Endodermal cell (in vitro differentiated cells): ENCODE measurements at regions not wholly inside any gene's neighbourhood (a gene's known extent, or its start where the extent isn't known, plus 50 kb on each side); places are given as distances from the start of the nearest gene placed in this dataset.
A peak's percentile ranks its signal among the peaks of the same experiment; 100 is the strongest.

ENCODE experiments used
- DNase-seq: peaks from one replicate; pipeline ENCODE4 v3.0.0-alpha.2; 2017
- H3K27ac ChIP-seq: 2 replicates; pipeline ENCODE4 v1.5.1; 2013; ENCODE audit warnings: mild to moderate bottlenecking, low read depth, low read length, moderate library complexity
- H3K27me3 ChIP-seq: 2 replicates; pipeline ENCODE4 v1.6.1; 2013; ENCODE audit warnings: mild to moderate bottlenecking, low read length, moderate library complexity; ENCODE audit not compliant: insufficient read depth, control insufficient read depth, poor library complexity, severe bottlenecking
- H3K36me3 ChIP-seq: 2 replicates; pipeline ENCODE4 v1.7.0; 2013; ENCODE audit warnings: mild to moderate bottlenecking, low read length, moderate library complexity; ENCODE audit not compliant: control insufficient read depth, insufficient read depth
- H3K4me1 ChIP-seq: one replicate; pipeline ENCODE4 v1.7.0; 2013; ENCODE audit warnings: low read length; ENCODE audit not compliant: control insufficient read depth, insufficient read depth
- H3K4me3 ChIP-seq: 2 replicates; pipeline ENCODE4 v1.5.1; 2013; ENCODE audit warnings: mild to moderate bottlenecking, low read length, moderate library complexity
- H3K9ac ChIP-seq: 2 replicates; pipeline ENCODE4 v1.6.1; 2013; ENCODE audit warnings: mild to moderate bottlenecking, low read length, moderate library complexity; ENCODE audit not compliant: poor library complexity, severe bottlenecking; ENCODE audit errors: extremely low read depth
- H3K9me3 ChIP-seq: 2 replicates; pipeline ENCODE4 v1.6.1; 2013; ENCODE audit warnings: mild to moderate bottlenecking, low read length, moderate library complexity; ENCODE audit not compliant: control insufficient read depth
- H3K27ac Mint-ChIP-seq: 2 replicates; pipeline ENCODE4 v1.8.0; 2020; ENCODE audit warnings: mixed read lengths
- H3K27me3 Mint-ChIP-seq: 2 replicates; pipeline ENCODE4 v1.8.0; 2021; ENCODE audit warnings: mild to moderate bottlenecking, mixed read lengths; ENCODE audit not compliant: insufficient read depth
- H3K36me3 Mint-ChIP-seq: 2 replicates; pipeline ENCODE4 v1.8.0; 2020; ENCODE audit warnings: low read depth, mixed read lengths
- H3K4me1 Mint-ChIP-seq: 2 replicates; pipeline ENCODE4 v1.8.0; 2020; ENCODE audit warnings: mixed read lengths
- H3K4me3 Mint-ChIP-seq: 2 replicates; pipeline ENCODE4 v1.8.0; 2020; ENCODE audit warnings: mild to moderate bottlenecking, moderate library complexity, mixed read lengths
- H3K9me3 Mint-ChIP-seq: 2 replicates; pipeline ENCODE4 v1.8.0; 2020; ENCODE audit warnings: mild to moderate bottlenecking, mixed read lengths
- WGBS, 2 experiments: methylation state at CpG; one replicate each; pipeline versions ENCODE4 v1.1.5 to v1.1.7; 2013; ENCODE audit warnings: missing lambda C conversion rate in 2 of 2, mixed read lengths in 1 of 2; ENCODE audit not compliant: insufficient coverage in 1 of 2, insufficient read length in 1 of 2; 5-methylcytosine and 5-hydroxymethylcytosine counted together
- TF ChIP-seq, protein P1 (sequence below): fragments of 200-600 bp; sonication (generic); conservative IDR thresholded peaks from 2 replicates; pipeline ENCODE4 v1.5.0; 2021; ENCODE audit warnings: antibody characterized with exemption, mild to moderate bottlenecking

DNA sequence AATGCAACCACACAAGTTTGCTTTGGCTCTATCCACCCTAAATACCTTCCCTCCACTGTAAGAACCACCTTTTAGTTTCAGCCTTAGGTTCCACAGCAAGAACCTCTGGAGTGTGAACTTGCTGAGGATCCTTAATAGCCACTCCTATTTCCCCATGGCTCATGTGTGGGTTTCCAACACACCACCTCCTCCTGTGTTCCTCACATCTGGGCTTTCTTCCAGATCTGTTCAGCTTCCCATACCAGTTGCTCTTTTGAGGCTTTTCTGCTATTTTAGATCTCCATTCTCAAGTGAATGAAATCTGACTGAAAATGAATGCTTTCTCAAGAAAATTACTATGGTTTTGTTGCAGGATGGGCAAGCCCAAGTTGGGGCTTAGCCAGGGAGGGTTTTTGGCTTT lies 104.8 kb upstream of the MIR17HG start:
- Histone ChIP-seq H3K4me1 (no peaks in the 10 kb centered on the region), H3K9me3 (peaks cover 37% of the 10 kb centered on the region), H3K9ac (no peak overlapping the region), H3K4me3 (no peak overlapping the region), H3K27me3 (no peaks in the 10 kb centered on the region), H3K27ac (no peak overlapping the region), H3K36me3 (no peaks in the 10 kb centered on the region)
- Mint-ChIP-seq H3K9me3 (peaks cover 20% of the 10 kb centered on the region), H3K27ac (no peak overlapping the region), H3K4me1 (peaks cover 14% of the 10 kb centered on the region), H3K27me3 (no peaks in the 10 kb centered on the region), H3K36me3 (no peaks in the 10 kb centered on the region), H3K4me3 (no peak overlapping the region)
- TF ChIP-seq, protein P1, sequence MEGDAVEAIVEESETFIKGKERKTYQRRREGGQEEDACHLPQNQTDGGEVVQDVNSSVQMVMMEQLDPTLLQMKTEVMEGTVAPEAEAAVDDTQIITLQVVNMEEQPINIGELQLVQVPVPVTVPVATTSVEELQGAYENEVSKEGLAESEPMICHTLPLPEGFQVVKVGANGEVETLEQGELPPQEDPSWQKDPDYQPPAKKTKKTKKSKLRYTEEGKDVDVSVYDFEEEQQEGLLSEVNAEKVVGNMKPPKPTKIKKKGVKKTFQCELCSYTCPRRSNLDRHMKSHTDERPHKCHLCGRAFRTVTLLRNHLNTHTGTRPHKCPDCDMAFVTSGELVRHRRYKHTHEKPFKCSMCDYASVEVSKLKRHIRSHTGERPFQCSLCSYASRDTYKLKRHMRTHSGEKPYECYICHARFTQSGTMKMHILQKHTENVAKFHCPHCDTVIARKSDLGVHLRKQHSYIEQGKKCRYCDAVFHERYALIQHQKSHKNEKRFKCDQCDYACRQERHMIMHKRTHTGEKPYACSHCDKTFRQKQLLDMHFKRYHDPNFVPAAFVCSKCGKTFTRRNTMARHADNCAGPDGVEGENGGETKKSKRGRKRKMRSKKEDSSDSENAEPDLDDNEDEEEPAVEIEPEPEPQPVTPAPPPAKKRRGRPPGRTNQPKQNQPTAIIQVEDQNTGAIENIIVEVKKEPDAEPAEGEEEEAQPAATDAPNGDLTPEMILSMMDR = no peak
- no peak for DNase-seq

DNA sequence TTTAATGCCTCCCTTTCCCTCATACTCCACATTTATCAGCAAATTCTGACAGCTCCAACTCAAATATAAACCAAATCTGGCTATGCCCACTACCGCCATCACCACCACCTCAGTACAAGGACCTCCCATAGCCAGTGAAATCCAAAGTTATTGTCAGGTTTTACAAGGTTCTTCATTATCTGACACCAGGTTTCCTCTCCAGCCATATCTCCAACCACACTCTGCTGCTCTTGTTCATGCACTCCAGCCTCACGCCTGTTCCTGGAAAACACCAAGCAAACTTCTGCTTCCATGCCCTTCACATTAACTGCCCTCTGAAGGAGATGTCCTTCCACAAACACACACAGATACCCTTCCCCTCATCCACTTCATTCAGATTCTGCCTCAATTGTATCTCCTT lies 102.2 kb upstream of the MIR17HG start:
- Histone ChIP-seq H3K27me3 (no peaks in the 10 kb centered on the region), H3K9ac (no peak overlapping the region), H3K9me3 (peaks cover 14% of the 10 kb centered on the region), H3K4me3 (no peak overlapping the region), H3K4me1 (no peaks in the 10 kb centered on the region), H3K36me3 (no peaks in the 10 kb centered on the region), H3K27ac (no peak overlapping the region)
- H3K36me3 Mint-ChIP-seq = no peaks in the 10 kb centered on the region
- H3K27me3 Mint-ChIP-seq = no peaks in the 10 kb centered on the region
- peaks cover 15% of the 10 kb centered on the region for H3K4me1 Mint-ChIP-seq
- no peak overlapping the region for H3K27ac Mint-ChIP-seq
- peaks cover 10% of the 10 kb centered on the region for H3K9me3 Mint-ChIP-seq
- DNase-seq = no peak
- 95 to 100% methylated on average over 2 of the region's 2 CpGs for WGBS, 2 experiments
- TF ChIP-seq, protein P1 = no peak
- H3K4me3 Mint-ChIP-seq = no peak overlapping the region

DNA sequence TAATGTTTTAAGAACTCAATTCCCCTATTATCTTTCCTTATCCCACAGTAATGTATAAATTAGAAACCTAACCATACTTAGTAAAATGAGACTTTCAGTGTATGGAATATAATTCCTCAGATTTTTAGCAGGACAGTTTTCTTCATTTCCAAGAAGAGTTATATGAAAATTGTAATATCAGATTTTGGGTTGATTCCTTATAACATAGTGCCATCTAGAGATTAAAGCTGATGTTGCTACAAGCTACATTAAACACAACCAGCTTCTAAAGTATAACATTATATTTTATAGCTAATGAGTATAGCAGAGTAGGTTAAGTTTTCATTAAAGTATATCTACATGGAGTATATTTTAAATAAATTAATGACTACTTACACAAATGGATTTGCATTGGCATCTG lies 99.7 kb upstream of the MIR17HG start:
- Histone ChIP-seq H3K27ac (no peak overlapping the region), H3K27me3 (no peaks in the 10 kb centered on the region), H3K36me3 (no peaks in the 10 kb centered on the region), H3K9me3 (peaks cover 11% of the 10 kb centered on the region), H3K9ac (no peak overlapping the region), H3K4me3 (no peak overlapping the region), H3K4me1 (no peaks in the 10 kb centered on the region)
- H3K36me3 Mint-ChIP-seq = no peaks in the 10 kb centered on the region
- H3K4me3 Mint-ChIP-seq = no peak overlapping the region
- TF ChIP-seq, protein P1 = peak; percentile 80
- no peaks in the 10 kb centered on the region for H3K27me3 Mint-ChIP-seq
- peaks cover 7% of the 10 kb centered on the region for H3K9me3 Mint-ChIP-seq
- H3K4me1 Mint-ChIP-seq = peaks cover 15% of the 10 kb centered on the region
- no peak for DNase-seq
- no peak overlapping the region for H3K27ac Mint-ChIP-seq
